K562 (cell line): ENCODE measurements at regions not wholly inside any gene's neighbourhood (a gene's known extent, or its start where the extent isn't known, plus 50 kb on each side); places are given as distances from the start of the nearest gene placed in this dataset.

ENCODE experiments used
- HDGF ChIP-seq: fragments of 450-650 bp; IDR thresholded peaks from 2 replicates; pipeline ENCODE4 v1.6.1; 2016
- STAT6 ChIP-seq: sonication (generic); formaldehyde crosslinking; IDR thresholded peaks from 2 replicates; pipeline ENCODE4 v1.8.1; 2023; ENCODE audit warnings: mild to moderate bottlenecking, missing genetic modification reagents
- TF ChIP-seq, protein P1 (sequence below), 2 experiments: fragments of 450-650 bp; formaldehyde crosslinking in 1 of 2; IDR thresholded peaks; 2 replicates each; pipeline versions ENCODE4 v1.4.0 to v1.6.1; 2014 to 2020; ENCODE audit warnings: mild to moderate bottlenecking in 2 of 2, borderline replicate concordance in 1 of 2, low read depth in 1 of 2

- no peak for TF ChIP-seq STAT6 (CRISPR knock-in tag)
- TF ChIP-seq, protein P1, sequence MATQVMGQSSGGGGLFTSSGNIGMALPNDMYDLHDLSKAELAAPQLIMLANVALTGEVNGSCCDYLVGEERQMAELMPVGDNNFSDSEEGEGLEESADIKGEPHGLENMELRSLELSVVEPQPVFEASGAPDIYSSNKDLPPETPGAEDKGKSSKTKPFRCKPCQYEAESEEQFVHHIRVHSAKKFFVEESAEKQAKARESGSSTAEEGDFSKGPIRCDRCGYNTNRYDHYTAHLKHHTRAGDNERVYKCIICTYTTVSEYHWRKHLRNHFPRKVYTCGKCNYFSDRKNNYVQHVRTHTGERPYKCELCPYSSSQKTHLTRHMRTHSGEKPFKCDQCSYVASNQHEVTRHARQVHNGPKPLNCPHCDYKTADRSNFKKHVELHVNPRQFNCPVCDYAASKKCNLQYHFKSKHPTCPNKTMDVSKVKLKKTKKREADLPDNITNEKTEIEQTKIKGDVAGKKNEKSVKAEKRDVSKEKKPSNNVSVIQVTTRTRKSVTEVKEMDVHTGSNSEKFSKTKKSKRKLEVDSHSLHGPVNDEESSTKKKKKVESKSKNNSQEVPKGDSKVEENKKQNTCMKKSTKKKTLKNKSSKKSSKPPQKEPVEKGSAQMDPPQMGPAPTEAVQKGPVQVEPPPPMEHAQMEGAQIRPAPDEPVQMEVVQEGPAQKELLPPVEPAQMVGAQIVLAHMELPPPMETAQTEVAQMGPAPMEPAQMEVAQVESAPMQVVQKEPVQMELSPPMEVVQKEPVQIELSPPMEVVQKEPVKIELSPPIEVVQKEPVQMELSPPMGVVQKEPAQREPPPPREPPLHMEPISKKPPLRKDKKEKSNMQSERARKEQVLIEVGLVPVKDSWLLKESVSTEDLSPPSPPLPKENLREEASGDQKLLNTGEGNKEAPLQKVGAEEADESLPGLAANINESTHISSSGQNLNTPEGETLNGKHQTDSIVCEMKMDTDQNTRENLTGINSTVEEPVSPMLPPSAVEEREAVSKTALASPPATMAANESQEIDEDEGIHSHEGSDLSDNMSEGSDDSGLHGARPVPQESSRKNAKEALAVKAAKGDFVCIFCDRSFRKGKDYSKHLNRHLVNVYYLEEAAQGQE (IDR thresholded peaks at IDR 0.05; ENCODE audit: borderline replicate concordance), result no peak
- TF ChIP-seq, protein P1 (CRISPR knock-in tag; IDR thresholded peaks at IDR 0.05; ENCODE audit: low read depth), result no peak
- TF ChIP-seq HDGF, result no peak
Observed at GRCh38 chr11:59267196-59267595, 54.5 kb upstream of the MPEG1 start (continued).
